ENCODE measurements at regions not wholly inside any gene's neighbourhood (a gene's known extent, or its start where the extent isn't known, plus 50 kb on each side); places are given as distances from the start of the nearest gene placed in this dataset.

- H3K4me2 ChIP-seq (ENCODE audit: control insufficient read depth, insufficient read depth): no peak overlapping the region
- in situ Hi-C loops (cut with MboI): no loop called here
- ChIA-PET SMC1A (ENCODE audit: uncharacterized antibody, unreplicated experiment) (interaction anchor here (0.9 kb wide), 1 partner anchor 353 kb away, joined by 3 read pairs; no protein-coding TSS in a partner anchor), RAD21 (ENCODE audit: unreplicated experiment) (no interaction called here), CTCF (no interaction called here), POLR2A (no interaction called here)
- TF ChIP-seq PML (IDR thresholded peaks at IDR 0.05; ENCODE audit: low read length) (no peak), PAX8 (IDR thresholded peaks at IDR 0.05) (no peak), NR2C1 (IDR thresholded peaks at IDR 0.05) (no peak), REST (IDR thresholded peaks at IDR 0.05; ENCODE audit: low read depth, low read length) (no peak), BCL11A (IDR thresholded peaks at IDR 0.05; ENCODE audit: low read depth, low read length) (no peak), HDGF (IDR thresholded peaks at IDR 0.05) (no peak), RUNX3 (IDR thresholded peaks at IDR 0.05; ENCODE audit: low read length) (no peak), IKZF2 (IDR thresholded peaks at IDR 0.05) (no peak), RFX5 (IDR thresholded peaks at IDR 0.05; ENCODE audit: low read depth, low read length) (no peak), TARDBP (IDR thresholded peaks at IDR 0.05; ENCODE audit: borderline replicate concordance) (no peak), USF2 (IDR thresholded peaks at IDR 0.05; ENCODE audit: borderline replicate concordance, low read depth, low read length) (no peak), IRF5 (IDR thresholded peaks at IDR 0.05; ENCODE audit: borderline replicate concordance) (no peak), CHD1 (IDR thresholded peaks at IDR 0.05; ENCODE audit: low read depth, low read length) (no peak)
- H3K27ac ChIP-seq (ENCODE audit: control insufficient read depth, insufficient read depth): no peak overlapping the region
- WGBS (ENCODE audit: insufficient coverage, insufficient replicate concordance, low lambda C conversion rate, missing lambda C conversion rate): 0% methylated on average over 1 of the region's 1 CpG
- intact Hi-C loops (cut with micrococcal nuclease; ENCODE audit: unreplicated experiment): no loop called here
- no peaks in the 10 kb centered on the region for H3K9me3 ChIP-seq (replicated peaks; ENCODE audit: control insufficient read depth, insufficient read depth, low read length)
- no TSS peak for BruUV-seq (replicated peaks)
- H3K27me3 ChIP-seq (replicated peaks in 1 of 2; ENCODE audit: control insufficient read depth in 2 of 2, insufficient read depth in 2 of 2, low read length in 1 of 2): no peaks in the 10 kb centered on the region
- H4K20me1 ChIP-seq (ENCODE audit: control insufficient read depth, insufficient read depth): no peaks in the 10 kb centered on the region
- H3K79me2 ChIP-seq (ENCODE audit: control insufficient read depth, insufficient read depth, low read length): no peaks in the 10 kb centered on the region
- no peak overlapping the region for H2AFZ ChIP-seq (ENCODE audit: control insufficient read depth, low read depth, low read length)
- no peaks in the 10 kb centered on the region for H3K36me3 ChIP-seq (ENCODE audit: control insufficient read depth in 2 of 2, insufficient read depth in 2 of 2, low read length in 1 of 2)
- no peaks in the 10 kb centered on the region for H3K4me1 ChIP-seq (ENCODE audit: control insufficient read depth, insufficient read depth, low read length)
- DNase-seq (ENCODE audit: low read depth, low spot score): no peak
- ATAC-seq: no peak
- no peak overlapping the region for H3K4me3 ChIP-seq
- FAIRE-seq: no peak
- no peak overlapping the region for H3K9ac ChIP-seq (ENCODE audit: control insufficient read depth, insufficient read depth, low read length)
Observed at GRCh38 chr6:114595186-114595585, 252.4 kb upstream of the HS3ST5 start.
